Ishikawa (cell line): ENCODE measurements at regions not wholly inside any gene's neighbourhood (a gene's known extent, or its start where the extent isn't known, plus 50 kb on each side); places are given as distances from the start of the nearest gene placed in this dataset.
A peak's percentile ranks its signal among the peaks of the same experiment; 100 is the strongest.

Experiments
- CEBPB ChIP-seq: IDR thresholded peaks from 2 replicates; pipeline ENCODE4 v1.6.1; 2012
- CREB1 ChIP-seq: IDR thresholded peaks from 2 replicates; pipeline ENCODE4 v1.6.1; 2012; ENCODE audit warnings: low read depth
- EGR1 ChIP-seq: IDR thresholded peaks from 2 replicates; pipeline ENCODE4 v1.6.1; 2012
- EP300 ChIP-seq: IDR thresholded peaks from 2 replicates; pipeline ENCODE4 v1.6.1; 2012; ENCODE audit warnings: borderline replicate concordance
- FOXM1 ChIP-seq: IDR thresholded peaks from 2 replicates; pipeline ENCODE4 v1.6.1; 2012; ENCODE audit warnings: low read depth, borderline replicate concordance
- MAX ChIP-seq: IDR thresholded peaks from 2 replicates; pipeline ENCODE4 v1.6.1; 2012
- NFIC ChIP-seq: IDR thresholded peaks from 2 replicates; pipeline ENCODE4 v1.6.1; 2012
- RAD21 ChIP-seq: IDR thresholded peaks from 2 replicates; pipeline ENCODE4 v1.6.1; 2012; ENCODE audit warnings: low read depth
- REST ChIP-seq: IDR thresholded peaks from 2 replicates; pipeline ENCODE4 v1.6.1; 2012; ENCODE audit warnings: low read depth, mild to moderate bottlenecking
- TAF1 ChIP-seq: IDR thresholded peaks from 2 replicates; pipeline ENCODE4 v1.6.1; 2012; ENCODE audit warnings: low read depth, mild to moderate bottlenecking
- TCF12 ChIP-seq: IDR thresholded peaks from 2 replicates; pipeline ENCODE4 v1.6.1; 2012; ENCODE audit warnings: low read depth
- TEAD4 ChIP-seq: IDR thresholded peaks from 2 replicates; pipeline ENCODE4 v1.6.1; 2012
- USF1 ChIP-seq: IDR thresholded peaks from 2 replicates; pipeline ENCODE4 v1.6.1; 2012
- YY1 ChIP-seq: IDR thresholded peaks from 2 replicates; pipeline ENCODE4 v1.6.1; 2012; ENCODE audit warnings: low read depth
- ZBTB7A ChIP-seq: IDR thresholded peaks from 2 replicates; pipeline ENCODE4 v1.6.1; 2012; ENCODE audit warnings: low read depth

- TF ChIP-seq TAF1 (no peak), RAD21 (0 out of 2 replicates have a peak, but pooled peaks have one; percentile 4)
Observed at GRCh38 chr3:81237181-81237580, 524.3 kb downstream of the GBE1 start.

GRCh38 chr3:81218023-81218422, 543.4 kb downstream of the GBE1 start:
- TF ChIP-seq NFIC, result no peak
- TF ChIP-seq RAD21, result peak; percentile 70
- TF ChIP-seq TCF12, result no peak
- no peak for TF ChIP-seq EP300
- TF ChIP-seq FOXM1, result no peak
- no peak for TF ChIP-seq MAX
- TF ChIP-seq USF1, result no peak

GRCh38 chr3:81217101-81217500, 544.3 kb downstream of the GBE1 start:
- no peak for TF ChIP-seq REST
- TF ChIP-seq YY1, result no peak

GRCh38 chr3:81216192-81216591, 545.3 kb downstream of the GBE1 start:
- TF ChIP-seq NFIC (no peak), EGR1 (no peak), ZBTB7A (no peak)

GRCh38 chr3:81214631-81215030, 546.8 kb downstream of the GBE1 start:
- TF ChIP-seq USF1 (no peak), EP300 (no peak), NFIC (no peak), FOXM1 (no peak), CREB1 (no peak), REST (no peak), TAF1 (no peak), MAX (no peak), YY1 (no peak), RAD21 (no peak)

GRCh38 chr3:81199587-81199986, 561.9 kb downstream of the GBE1 start:
- TF ChIP-seq CREB1 (no peak), MAX (no peak), YY1 (no peak), EP300 (no peak), TEAD4 (no peak), REST (no peak), USF1 (no peak), CEBPB (no peak)
